IPS-15b (cell line): ENCODE measurements at regions not wholly inside any gene's neighbourhood (a gene's known extent, or its start where the extent isn't known, plus 50 kb on each side); places are given as distances from the start of the nearest gene placed in this dataset.

Experiments
- H3K27me3 ChIP-seq: one replicate; pipeline ENCODE4 v1.6.1; 2013; ENCODE audit warnings: low read length; ENCODE audit not compliant: control insufficient read depth, insufficient read depth
- H3K36me3 ChIP-seq: one replicate; pipeline ENCODE4 v1.6.1; 2013; ENCODE audit warnings: low read length; ENCODE audit not compliant: control insufficient read depth, insufficient read depth
- H3K4me1 ChIP-seq: one replicate; pipeline ENCODE4 v1.6.1; 2013; ENCODE audit warnings: mild to moderate bottlenecking, low read length; ENCODE audit not compliant: control insufficient read depth, insufficient read depth
- H3K4me3 ChIP-seq: one replicate; pipeline ENCODE4 v1.5.1; 2013; ENCODE audit warnings: low read depth, low read length
- H3K9ac ChIP-seq: one replicate; pipeline ENCODE4 v1.6.1; 2013; ENCODE audit warnings: low read depth, mild to moderate bottlenecking, low read length
- H3K9me3 ChIP-seq: one replicate; pipeline ENCODE4 v1.6.1; 2013; ENCODE audit warnings: mild to moderate bottlenecking, low read length; ENCODE audit not compliant: control insufficient read depth, insufficient read depth

DNA sequence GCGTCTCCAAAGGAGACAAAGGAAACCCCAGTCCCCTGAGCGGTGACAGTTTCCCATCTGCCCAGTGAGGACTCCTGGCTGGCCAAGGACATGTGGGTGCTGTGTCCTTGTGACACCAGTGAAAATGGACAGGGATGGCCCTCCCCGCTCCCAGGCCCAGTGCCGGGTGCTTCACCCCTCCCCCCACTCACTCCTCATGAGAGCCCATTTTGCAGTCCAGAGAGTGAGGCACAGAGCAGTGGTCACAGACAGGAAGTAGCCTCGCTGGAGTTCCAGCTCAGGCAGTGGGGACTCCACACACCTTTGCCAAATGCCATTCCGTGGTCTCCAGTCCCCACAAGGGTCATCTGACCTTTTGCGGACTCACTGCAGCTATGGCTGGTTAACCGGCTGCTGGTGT lies 642.9 kb downstream of the PTPRU start:
- no peaks in the 10 kb centered on the region for H3K9me3 ChIP-seq
- no peak overlapping the region for H3K9ac ChIP-seq
- no peak overlapping the region for H3K4me3 ChIP-seq
- no peaks in the 10 kb centered on the region for H3K27me3 ChIP-seq
- no peaks in the 10 kb centered on the region for H3K4me1 ChIP-seq
- H3K36me3 ChIP-seq: no peaks in the 10 kb centered on the region

DNA sequence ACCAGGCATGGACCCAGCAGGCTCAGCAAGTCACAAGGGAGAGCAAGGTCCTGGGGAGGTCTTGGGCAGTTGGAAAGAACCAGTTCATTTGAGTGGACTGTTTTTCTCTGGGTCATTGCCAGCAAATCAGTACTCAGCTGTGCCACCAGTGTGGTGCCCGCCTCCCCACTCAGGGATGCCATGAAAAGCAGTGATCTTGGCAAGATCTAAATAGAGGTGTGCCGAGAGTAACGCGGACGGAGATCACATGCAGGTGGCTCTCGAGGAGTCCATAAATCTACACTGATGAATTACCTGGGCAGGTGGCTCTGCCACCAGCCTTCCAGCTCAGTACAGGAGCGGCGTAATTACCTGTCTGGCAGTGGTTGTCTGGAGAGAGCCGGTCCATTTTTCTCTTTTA lies 642.2 kb downstream of the PTPRU start:
- Histone ChIP-seq H3K4me1 (no peaks in the 10 kb centered on the region), H3K4me3 (no peak overlapping the region), H3K27me3 (no peaks in the 10 kb centered on the region), H3K36me3 (no peaks in the 10 kb centered on the region), H3K9ac (no peak overlapping the region), H3K9me3 (no peaks in the 10 kb centered on the region)

DNA sequence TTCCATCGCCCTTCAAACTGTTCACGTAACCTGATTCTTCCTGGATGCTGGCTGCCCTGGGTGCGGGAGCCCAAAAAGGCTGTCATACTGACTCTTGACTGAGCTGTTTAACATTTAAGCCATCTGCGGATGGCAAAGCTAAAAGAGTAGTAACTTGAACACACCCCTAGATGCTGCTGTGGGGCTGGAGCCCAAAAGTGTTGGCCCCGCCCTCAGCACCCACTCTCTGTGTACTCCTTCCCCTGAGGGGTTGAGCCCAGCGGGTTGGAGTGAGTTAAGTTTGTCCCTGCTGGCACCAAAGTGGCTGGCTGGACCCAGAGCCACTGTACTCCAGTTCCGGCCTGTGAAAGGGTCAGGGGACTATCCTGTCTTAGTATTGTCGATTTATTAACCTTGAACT lies 640.6 kb downstream of the PTPRU start:
- Histone ChIP-seq H3K9me3 (no peaks in the 10 kb centered on the region), H3K4me1 (no peaks in the 10 kb centered on the region), H3K27me3 (no peaks in the 10 kb centered on the region), H3K9ac (no peak overlapping the region), H3K4me3 (no peak overlapping the region), H3K36me3 (no peaks in the 10 kb centered on the region)

DNA sequence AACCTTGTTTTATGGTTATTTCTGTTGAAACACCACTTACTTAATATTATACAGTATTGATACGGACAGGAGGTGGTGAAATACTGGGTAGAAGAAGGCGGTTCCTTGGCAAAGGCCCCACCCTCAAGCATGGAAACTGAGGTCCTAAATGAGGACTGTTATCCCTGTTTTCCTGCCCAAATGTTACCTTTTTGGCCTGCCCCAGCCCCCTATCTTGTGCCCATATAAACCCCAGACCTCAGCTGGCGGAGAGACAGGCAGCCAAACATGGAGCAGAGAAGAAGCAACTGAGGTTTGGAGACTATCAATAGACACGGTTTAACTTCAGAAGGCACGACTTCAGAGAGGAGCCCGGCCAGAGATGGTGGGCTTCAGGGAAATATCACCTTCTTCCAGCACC lies 640.1 kb downstream of the PTPRU start:
- Histone ChIP-seq H3K4me3 (no peak overlapping the region), H3K36me3 (no peaks in the 10 kb centered on the region), H3K27me3 (no peaks in the 10 kb centered on the region), H3K9me3 (no peaks in the 10 kb centered on the region), H3K4me1 (no peaks in the 10 kb centered on the region), H3K9ac (no peak overlapping the region)

DNA sequence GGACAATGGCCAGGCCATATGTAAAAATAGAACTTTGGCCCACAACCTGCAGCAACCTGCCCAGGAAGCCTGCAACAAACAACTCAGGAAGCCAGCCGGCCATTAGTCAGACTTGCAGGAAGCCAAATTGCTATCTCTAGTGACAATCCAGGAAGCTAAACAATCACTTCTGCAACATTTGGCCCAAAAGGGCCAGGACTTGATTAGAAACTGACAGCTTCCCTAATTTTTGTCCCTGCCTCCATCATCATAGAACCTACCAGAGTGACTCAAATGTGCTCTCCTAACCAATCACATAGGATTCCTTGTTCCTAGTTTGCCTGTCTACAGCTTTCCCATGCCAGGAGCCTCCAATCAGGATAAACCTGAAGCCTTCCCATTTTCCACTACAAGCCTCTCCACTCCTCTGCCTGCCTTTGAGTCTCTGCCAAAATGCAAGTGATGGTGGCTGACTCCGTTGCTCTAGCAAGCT lies 639.3 kb downstream of the PTPRU start:
- Histone ChIP-seq H3K9me3 (no peaks in the 10 kb centered on the region), H3K9ac (no peak overlapping the region), H3K4me3 (no peak overlapping the region), H3K4me1 (no peaks in the 10 kb centered on the region), H3K27me3 (no peaks in the 10 kb centered on the region), H3K36me3 (no peaks in the 10 kb centered on the region)

DNA sequence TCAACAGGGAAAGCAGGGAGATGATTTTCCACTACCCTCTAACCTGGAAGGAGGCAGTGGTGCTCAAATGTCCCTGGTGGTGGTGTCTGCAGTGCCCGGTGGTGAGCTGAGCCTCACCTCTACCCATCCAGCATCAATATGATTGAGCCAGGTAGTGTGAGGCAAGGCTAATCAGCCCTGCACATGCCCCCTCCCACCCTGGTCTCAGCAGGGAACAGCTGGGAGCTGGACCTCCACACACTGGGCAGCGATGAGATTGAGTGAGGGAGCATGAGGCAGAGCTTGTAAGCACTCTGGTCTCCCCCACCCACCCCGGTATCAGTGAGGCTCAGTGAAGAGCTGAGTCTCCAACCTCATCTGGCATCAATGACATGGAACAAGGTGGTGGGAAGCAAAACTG lies 634.3 kb downstream of the PTPRU start:
- H3K36me3 ChIP-seq: no peaks in the 10 kb centered on the region
- no peak overlapping the region for H3K9ac ChIP-seq
- H3K4me3 ChIP-seq: no peak overlapping the region
- no peaks in the 10 kb centered on the region for H3K27me3 ChIP-seq
- H3K4me1 ChIP-seq: peaks cover 4% of the 10 kb centered on the region
- H3K9me3 ChIP-seq: no peaks in the 10 kb centered on the region

DNA sequence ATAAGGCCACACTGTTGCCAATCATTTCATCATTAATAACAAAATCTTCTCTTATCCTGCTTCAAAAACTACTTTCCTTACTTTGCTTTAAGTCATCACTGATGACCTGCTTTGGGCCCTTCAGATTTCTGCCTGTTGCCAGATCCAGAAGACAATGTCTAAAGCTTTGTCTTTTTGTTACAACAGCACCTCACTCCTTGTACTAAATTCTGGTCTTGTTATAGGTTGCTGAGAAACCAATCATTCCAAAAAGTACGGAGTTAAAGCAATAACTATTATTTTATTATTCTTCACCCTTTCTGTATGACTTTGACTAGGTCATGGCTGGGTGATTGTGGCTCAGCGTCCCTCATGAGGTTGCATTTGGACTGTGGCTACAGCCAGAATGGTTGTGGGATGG lies 633.5 kb downstream of the PTPRU start:
- Histone ChIP-seq H3K4me3 (no peak overlapping the region), H3K27me3 (no peaks in the 10 kb centered on the region), H3K9ac (no peak overlapping the region), H3K4me1 (peaks cover 4% of the 10 kb centered on the region), H3K9me3 (no peaks in the 10 kb centered on the region), H3K36me3 (no peaks in the 10 kb centered on the region)

DNA sequence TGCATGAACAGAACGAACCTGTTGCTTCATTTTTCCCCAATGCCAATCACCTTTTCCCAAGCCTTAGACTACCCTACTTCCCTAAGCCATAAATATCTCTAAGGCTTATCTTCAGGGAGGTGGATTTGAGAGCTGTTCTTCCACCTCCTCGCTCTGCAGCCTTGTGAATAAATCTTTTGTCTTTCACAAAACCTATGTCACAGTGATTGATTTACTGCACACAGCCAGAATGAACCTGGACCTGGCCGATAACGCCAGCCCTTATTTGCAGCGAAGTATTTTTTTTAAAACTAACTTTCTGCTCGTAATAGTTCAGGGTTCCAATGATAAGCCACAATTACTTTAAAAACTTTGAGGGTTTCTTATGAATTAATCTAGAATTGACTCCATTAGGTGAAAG lies 632.6 kb downstream of the PTPRU start:
- H3K4me3 ChIP-seq: no peak overlapping the region
- no peaks in the 10 kb centered on the region for H3K9me3 ChIP-seq
- no peak overlapping the region for H3K9ac ChIP-seq
- H3K27me3 ChIP-seq: no peaks in the 10 kb centered on the region
- no peaks in the 10 kb centered on the region for H3K36me3 ChIP-seq
- H3K4me1 ChIP-seq: peaks cover 4% of the 10 kb centered on the region

DNA sequence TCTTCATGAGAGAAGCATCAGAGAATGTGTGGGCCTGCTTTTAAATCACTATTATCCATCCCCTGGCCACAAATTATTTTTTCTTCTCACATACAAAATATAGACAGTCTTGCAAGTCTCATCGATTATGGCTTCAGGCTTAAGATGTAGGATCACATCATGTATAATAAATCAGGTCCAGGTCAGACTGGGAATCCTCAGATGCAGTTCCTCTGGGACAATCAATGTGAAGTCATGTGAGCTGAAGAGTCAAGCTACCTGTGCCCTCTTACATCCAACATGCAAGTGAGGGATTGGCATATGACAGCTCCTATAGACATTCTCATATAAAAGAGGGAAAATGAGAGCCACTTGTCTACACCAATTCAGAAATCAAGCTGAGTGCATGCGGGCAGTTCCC lies 631.8 kb downstream of the PTPRU start:
- no peak overlapping the region for H3K4me3 ChIP-seq
- H3K27me3 ChIP-seq: no peaks in the 10 kb centered on the region
- H3K36me3 ChIP-seq: no peaks in the 10 kb centered on the region
- no peaks in the 10 kb centered on the region for H3K9me3 ChIP-seq
- no peak overlapping the region for H3K9ac ChIP-seq
- peaks cover 4% of the 10 kb centered on the region for H3K4me1 ChIP-seq

DNA sequence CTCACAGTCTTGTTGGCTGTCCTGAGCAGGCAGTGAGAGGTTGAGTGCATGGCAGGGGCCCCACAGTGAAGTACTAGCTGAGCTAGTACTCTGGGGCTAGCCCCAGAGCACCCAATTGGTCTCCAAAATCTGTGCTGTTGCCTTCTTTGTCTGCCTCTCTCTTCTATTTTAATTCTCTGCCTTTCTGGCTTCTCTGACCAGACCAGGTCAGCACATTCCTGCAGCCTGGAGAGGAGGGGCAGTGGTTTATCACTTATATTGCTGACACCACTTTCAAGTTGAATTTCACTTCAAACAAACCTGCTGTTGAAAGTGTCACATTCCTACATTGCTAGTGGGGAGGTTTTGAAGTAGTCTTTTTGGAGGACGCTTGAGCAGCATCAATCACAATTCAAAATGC lies 628.7 kb downstream of the PTPRU start:
- peaks cover 4% of the 10 kb centered on the region for H3K4me1 ChIP-seq
- H3K9me3 ChIP-seq: peaks cover 9% of the 10 kb centered on the region
- H3K9ac ChIP-seq: no peak overlapping the region
- H3K36me3 ChIP-seq: no peaks in the 10 kb centered on the region
- no peak overlapping the region for H3K4me3 ChIP-seq
- no peaks in the 10 kb centered on the region for H3K27me3 ChIP-seq

DNA sequence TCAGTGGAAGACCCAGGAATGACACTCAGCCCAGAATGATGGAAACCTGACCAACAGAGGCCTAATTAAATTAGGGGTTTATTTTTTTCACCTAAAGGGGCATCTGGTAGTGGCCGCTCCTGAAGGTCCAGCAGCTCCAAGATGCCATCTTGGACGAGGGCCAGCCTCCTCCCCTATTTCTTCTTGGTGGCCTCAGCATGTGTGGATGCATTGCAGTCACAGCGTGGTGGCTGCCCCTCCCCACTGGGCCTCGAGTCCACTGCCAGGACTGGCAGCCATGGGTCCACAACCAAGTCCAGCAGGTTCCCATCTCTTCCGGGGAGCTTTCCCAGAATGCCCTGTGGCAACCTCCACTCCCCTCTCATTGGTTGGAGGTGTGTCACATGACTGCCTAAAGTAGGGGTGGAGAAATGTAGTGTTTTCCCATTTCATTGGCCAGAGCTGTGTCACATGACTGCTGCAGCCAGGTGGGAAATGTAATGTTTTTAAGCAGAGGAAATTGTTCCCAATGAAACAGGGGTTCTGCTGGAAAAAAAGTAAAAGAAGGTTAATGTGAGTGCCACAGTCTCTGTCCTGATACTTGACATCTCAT lies 628.2 kb downstream of the PTPRU start:
- Histone ChIP-seq H3K4me1 (peaks cover 4% of the 10 kb centered on the region), H3K27me3 (no peaks in the 10 kb centered on the region), H3K9ac (no peak overlapping the region), H3K9me3 (peaks cover 9% of the 10 kb centered on the region), H3K36me3 (no peaks in the 10 kb centered on the region), H3K4me3 (no peak overlapping the region)

DNA sequence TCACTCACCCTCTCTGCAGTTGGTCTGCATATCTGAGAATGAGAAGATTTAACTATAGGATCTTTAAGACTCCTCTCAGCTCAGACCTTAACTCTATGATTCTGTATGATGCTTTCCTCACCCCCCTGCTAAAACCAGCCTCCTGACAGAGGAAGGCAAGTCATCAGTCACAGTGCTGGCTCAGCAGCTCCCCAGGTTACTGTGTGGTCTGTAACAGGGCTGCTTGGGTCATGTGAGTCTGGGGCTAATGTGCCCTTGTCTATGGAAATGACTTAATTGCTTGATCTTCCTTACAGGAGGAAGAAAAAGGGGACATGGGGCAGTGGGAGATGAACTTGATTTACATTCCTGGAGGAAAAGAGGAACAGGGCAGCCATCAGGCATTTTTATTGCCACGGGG lies 625.6 kb downstream of the PTPRU start:
- Histone ChIP-seq H3K9ac (no peak overlapping the region), H3K27me3 (no peaks in the 10 kb centered on the region), H3K9me3 (peaks cover 9% of the 10 kb centered on the region), H3K4me1 (peaks cover 4% of the 10 kb centered on the region), H3K4me3 (no peak overlapping the region), H3K36me3 (no peaks in the 10 kb centered on the region)
